GM19025 (cell line): ENCODE measurements at regions not wholly inside any gene's neighbourhood (a gene's known extent, or its start where the extent isn't known, plus 50 kb on each side); places are given as distances from the start of the nearest gene placed in this dataset.
A peak's percentile ranks its signal among the peaks of the same experiment; 100 is the strongest.

Experiments used
- ATAC-seq: cut with Tn5 transposase; IDR thresholded peaks from one replicate; pipeline ENCODE4 v1.9.1; 2021; ENCODE audit warnings: mild to moderate bottlenecking, low read depth, moderate library complexity; ENCODE audit not compliant: unreplicated experiment

DNA sequence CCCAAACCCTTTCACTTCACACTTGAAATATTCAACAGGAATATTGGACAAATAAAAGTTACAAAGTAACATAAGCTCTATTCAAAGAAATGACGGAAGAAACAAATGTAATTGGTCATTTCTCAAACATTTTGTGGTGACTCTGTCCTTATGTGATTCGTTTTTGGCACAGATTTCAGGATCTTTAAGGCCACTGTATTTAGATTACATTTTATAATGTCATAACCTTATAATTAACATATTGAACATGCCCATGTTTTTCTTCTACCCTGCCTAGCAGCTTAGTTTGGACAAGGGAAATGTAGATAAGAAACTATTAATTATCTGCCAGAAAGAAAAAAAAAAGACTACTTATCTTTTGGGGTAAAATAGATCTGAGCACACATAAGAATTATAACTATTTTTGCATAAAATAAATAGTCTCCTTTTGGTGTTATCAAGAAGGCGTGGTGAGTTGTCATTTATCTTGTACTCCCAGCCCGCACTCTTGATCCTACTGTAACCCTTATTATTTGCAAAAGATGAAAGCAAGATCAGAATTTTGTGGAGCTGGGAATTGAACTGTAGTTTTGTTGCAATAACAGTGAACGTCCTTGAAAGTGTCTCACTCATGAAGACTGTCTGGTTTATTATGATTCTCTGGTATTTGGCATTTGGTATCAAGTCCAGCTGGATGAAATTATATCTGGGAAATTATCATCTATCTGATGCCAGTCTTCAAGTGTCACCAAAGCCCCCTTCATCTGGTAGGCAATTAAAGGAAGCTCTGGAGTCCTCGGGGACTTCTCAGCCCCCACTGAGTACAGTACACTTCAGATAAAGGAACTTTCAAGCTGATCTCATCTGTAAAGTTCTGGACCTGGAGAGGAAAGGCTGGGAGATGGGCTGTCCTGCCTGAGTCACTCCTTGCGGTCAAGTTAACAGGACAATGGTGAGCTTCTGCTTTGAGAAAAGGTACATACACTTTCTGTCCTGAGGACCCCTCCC, 175.7 kb upstream of the INHBA start:
- ATAC-seq = no peak

- ATAC-seq = no peak
These were observed 174.2 kb upstream of the INHBA start for GRCh38 chr7:41877118-41877517.

DNA sequence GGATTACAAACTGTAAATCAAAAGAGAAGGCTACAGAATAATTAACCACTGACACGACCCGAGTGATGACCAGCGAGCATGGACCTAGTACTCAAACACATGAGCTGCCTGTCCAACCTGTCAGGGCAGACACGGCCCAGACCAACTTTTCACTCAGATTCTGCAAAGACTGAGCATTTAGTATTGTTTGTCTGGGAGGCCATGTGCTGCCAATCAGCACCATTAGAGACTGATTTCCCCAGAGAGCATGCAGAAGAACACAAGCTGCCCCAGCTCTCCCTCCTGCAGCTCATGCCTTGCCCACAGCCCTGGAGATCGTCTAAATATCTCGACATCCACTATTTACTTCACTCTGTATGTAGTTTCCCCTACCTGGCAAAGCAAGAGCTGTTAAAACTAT, 172.6 kb upstream of the INHBA start:
- no peak for ATAC-seq

DNA sequence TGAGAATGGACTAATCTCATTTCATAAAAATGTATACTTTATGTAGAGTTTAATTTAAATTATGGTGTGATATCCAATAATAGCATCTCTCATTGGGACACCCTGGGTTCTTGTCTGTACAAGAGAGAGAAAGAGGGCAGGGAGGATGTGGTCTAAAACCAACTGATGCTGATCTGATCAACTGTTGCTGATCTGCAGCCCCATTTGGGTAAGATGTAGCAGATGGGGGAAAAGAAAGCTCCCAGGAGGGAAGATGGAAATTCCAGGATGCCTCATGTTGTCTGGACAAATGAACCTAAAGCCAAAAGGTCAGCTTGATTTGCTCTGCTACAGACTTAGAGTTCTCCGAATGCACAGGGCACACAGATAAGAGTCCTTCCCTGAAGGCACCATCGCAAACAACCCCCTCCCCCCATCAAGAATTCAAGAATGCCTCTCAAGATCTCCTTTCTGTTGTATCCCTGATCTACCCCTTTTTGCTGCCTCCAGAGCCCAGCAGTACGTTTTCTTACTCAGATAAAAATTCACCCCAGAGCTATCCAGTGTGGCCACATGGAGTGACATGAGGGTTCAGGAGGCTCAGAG, 171.4 kb upstream of the INHBA start:
- no peak for ATAC-seq

DNA sequence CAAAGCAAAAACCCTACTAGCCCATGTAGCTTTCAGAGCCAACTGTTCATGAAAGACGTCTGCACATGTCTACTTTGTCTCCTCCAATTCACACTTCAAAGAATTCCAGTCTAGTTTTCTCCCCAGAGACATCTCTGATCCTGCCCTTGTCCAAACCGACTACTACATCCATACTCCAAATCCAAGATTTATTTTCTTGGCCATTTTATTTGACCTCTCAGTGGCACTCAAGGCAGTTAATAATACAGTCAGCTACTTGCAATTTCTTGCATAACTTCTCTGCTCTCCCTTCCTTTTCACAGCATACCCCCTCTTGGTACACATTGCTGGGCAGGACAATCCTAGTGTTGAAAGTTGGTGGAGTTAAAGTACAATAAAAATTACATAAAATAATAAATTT, 170.9 kb upstream of the INHBA start:
- no peak for ATAC-seq

GRCh38 chr7:41872966-41873365, 170.1 kb upstream of the INHBA start:
- no peak for ATAC-seq

GRCh38 chr7:41870461-41871138, 167.7 kb upstream of the INHBA start:
- ATAC-seq = peak; percentile 65

DNA sequence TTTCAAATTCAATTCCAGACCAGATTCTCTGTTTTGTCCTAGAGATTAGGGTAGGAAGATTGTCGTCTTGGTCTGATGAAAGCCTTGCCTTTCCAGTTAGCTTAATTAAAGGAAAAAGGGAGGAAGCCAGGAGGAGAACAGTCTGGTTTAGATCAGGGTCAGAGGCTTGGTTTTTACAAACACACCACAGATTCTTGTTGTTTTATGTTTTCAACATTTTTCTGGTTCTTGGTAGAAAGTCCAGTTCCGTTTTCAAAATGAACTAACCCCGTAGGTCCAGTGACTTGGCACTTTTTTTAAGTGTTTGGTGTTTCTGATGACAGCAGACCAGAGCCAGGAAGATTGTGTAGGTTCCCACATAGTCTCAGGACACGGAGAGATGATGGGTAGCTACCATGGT, 167.1 kb upstream of the INHBA start:
- peak; percentile 39 for ATAC-seq

DNA sequence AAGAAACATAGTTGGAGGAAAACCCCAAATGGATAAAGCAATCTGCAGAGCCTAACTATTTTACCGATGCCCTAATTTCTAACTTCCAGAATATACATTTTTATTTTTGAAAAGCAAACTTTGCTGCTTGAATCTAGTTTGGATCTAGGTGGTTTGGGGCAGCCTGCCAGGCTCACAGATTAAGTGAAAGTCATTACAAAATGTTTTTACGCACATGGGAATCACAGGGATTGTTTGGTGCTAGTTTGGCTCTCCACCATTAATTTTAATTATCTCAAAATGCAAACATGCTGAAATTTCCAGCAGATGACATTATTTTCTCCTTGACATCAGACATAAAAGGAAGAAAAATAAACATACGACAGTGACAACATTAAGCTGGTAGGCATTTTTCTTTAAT, 166.7 kb upstream of the INHBA start:
- no peak for ATAC-seq

DNA sequence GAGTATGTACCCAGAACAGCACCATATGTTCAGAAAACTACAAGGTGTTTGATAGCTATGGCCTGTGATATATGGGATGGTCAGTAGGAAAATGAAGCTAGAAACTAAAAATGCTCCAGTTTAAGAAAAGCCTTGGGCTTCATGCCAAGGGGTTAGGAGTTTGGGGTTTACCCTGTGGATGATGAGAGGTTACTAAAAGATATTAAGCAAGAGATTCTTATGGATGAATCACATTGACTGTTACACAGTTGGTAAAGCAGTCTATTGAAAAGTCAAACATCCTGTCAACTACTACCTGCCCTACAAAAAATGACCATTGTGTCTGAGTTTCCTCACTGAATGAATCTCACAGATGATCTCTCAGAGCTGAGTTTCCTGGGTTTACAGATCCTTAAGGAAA, 166.2 kb upstream of the INHBA start:
- no peak for ATAC-seq

DNA sequence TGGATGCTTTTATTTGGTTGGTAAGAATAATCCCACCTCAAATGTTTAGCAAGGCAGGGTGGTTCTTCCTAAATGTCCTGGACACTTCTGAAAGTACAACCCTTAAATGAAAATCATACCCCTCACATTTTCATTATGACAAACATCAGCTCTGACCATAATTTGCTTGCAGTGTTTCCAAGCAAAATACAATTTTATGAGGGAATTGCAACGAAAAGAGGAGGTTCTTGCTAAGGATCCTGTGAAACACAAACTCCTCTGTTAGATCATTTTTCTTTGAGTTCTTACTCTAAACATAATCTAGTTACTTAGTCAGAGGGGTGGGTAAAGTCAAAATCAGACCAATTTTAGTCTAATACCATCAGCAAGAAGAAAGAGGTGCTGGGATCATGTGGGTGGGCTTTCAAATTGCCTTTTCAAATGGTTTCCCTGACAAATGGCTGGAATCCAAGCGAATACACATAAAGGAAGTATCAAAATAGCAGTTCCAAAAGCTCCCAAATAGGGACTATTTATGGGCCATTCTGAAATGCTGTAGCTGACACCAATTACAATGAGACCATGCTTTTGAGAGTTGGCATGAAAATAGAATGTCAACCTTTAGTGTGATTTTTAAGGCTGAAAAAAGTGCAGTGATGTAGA, 164.9 kb upstream of the INHBA start:
- ATAC-seq = no peak

DNA sequence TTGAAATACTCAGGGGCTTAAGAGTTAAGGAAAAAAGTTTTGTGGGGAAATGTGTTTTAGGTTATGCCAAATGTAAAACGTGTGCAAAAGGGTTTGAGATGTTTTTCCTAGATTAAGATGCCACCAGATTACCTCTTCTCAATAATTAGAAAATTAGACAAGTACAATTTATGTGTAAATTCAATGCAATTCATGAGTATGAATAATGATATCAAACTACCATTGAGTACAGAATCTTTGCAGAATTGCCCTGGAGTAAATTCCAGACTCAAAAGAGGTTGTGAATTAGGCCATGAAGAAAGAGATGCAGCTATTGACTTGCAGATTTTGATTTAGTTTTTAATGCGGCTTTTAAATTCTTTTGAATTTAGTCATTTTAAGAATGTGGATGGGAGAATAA, 159.4 kb upstream of the INHBA start:
- ATAC-seq = no peak

- ATAC-seq = no peak
These were observed 158.8 kb upstream of the INHBA start for GRCh38 chr7:41861642-41862041.

DNA sequence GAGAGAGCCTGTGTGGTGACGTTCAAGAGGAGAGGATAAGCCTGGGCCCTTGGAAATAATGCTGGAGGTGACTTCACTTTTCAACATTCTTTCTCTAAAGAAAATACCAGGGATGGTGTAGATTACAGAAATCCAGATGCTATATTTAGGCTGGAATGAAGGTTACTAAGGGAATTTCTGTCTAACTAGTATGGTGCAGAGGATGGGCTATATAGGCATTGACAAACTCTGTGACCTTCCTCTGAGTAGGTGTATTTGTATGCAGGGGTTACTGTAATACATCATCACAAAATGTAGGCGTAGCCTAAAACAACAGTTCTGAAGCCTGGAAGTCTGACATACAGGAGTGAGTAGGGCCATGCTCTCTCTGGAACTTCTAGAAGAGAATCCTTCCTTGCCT, 155.3 kb upstream of the INHBA start:
- ATAC-seq = no peak

- ATAC-seq = no peak
These were observed 152.9 kb upstream of the INHBA start for GRCh38 chr7:41855798-41856197.

- no peak for ATAC-seq
These were observed 144.7 kb upstream of the INHBA start for GRCh38 chr7:41847606-41848005.

DNA sequence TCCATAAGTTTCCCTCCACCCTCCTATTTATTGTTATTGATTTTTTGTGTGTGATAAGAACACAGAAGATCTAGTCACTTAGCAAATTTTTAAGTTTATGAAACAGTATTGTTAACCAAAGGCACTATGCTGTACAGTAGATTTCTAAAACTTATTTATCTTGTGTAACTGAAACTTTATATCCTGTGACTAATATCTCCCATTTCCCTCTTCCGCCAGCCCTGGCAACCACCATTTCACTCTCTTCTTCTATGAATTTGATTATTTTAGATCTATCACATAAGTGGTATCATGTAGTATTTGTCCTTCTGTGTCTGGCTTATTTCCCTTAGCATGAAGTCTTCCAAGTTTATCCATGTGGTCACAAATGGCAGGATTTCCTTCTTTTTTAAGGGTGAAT, 144.3 kb upstream of the INHBA start:
- no peak for ATAC-seq

- ATAC-seq = no peak
These were observed 140.1 kb upstream of the INHBA start for GRCh38 chr7:41842956-41843355.

DNA sequence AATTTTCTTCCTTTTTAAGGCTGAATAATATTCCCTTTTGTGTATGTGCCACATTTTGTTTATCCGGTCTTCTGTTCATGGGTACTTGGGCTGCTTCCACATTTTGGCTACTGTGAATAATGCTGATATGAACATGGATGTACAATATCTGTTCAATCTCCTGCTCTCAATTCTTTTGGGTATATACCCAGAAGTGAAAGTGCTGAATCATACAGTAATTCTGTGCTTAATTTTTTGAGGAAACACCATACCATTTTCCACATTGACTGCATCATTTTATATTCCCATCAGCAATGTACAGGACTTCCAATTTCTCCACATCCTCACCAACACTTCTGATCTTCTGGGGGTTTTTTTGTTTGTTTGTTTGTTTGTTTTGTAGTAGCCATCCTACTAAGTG, 135.0 kb upstream of the INHBA start:
- no peak for ATAC-seq

DNA sequence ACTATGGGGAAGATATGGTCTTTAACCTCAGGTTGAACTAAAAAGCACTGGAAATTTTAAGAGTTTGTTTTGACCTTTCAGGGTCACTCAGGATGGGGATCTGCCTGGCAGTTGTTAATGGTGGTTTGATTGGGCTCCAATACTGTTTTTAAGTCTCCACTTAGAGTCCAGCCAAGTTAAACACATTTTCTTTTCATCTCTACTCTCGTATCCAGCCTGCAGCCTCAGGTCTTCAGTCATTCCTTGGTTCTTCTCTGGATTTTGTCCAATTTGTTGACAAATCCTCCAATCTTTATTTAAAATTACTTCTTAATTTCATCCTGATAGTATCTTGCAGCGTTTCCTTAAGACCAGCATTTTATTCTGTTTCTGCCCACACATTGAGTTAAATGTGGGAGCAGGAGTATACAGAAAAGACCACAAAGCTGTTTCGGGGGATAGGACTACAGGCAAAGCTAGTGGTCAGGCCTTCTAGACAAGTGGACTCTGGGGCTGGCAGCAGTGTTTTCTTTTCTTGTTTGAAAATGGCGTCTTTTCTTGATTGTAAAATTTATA, 133.2 kb upstream of the INHBA start:
- ATAC-seq = no peak
